SK-N-SH treated with all-trans-retinoic acid at 6 μM for 48 hours (cell line): ENCODE measurements at regions not wholly inside any gene's neighbourhood (a gene's known extent, or its start where the extent isn't known, plus 50 kb on each side); places are given as distances from the start of the nearest gene placed in this dataset.
"Not testable (repeated sequence)": the region's sequence is repeated elsewhere in the genome, so short reads cannot be mapped to it uniquely, and the experiment has no call there.

Source experiments
- ATAC-seq: fragments of 200-7000 bp; cut with Tn5 transposase; 3 replicates; pipeline ENCODE4 v1.9.1; 2020; ENCODE audit warnings: mild to moderate bottlenecking, moderate library complexity
- BACH2 ChIP-seq: fragments of 250-450 bp; sonication (Bioruptor Pico); IDR thresholded peaks from 2 replicates; pipeline ENCODE4 v1.9.0; 2021; ENCODE audit warnings: mild to moderate bottlenecking, borderline replicate concordance
- CSDC2 ChIP-seq: fragments of 250-450 bp; sonication (Bioruptor Pico); IDR thresholded peaks from 2 replicates; pipeline ENCODE4 v1.5.0; 2020; ENCODE audit warnings: mild to moderate bottlenecking, moderate library complexity
- CSRNP3 ChIP-seq: fragments of 250-450 bp; sonication (Bioruptor Pico); IDR thresholded peaks from 2 replicates; pipeline ENCODE4 v1.5.1; 2021; ENCODE audit warnings: mild to moderate bottlenecking, moderate library complexity
- ESRRG ChIP-seq: fragments of 250-450 bp; sonication (Bioruptor Pico); IDR thresholded peaks from 2 replicates; pipeline ENCODE4 v1.6.1; 2021; ENCODE audit warnings: mild to moderate bottlenecking
- POU6F1 ChIP-seq: fragments of 250-450 bp; sonication (Bioruptor Pico); IDR thresholded peaks from 2 replicates; pipeline ENCODE4 v1.8.0; 2021; ENCODE audit warnings: low read depth, mild to moderate bottlenecking, moderate library complexity, borderline replicate concordance
- RARB ChIP-seq: fragments of 250-450 bp; sonication (Bioruptor Pico); IDR thresholded peaks from 2 replicates; pipeline ENCODE4 v1.8.0; 2021; ENCODE audit warnings: mild to moderate bottlenecking, moderate library complexity
- SNAI2 ChIP-seq: fragments of 250-450 bp; sonication (Bioruptor Pico); IDR thresholded peaks from 2 replicates; pipeline ENCODE4 v1.5.0; 2020; ENCODE audit warnings: mild to moderate bottlenecking, moderate library complexity
- TOX ChIP-seq: fragments of 250-450 bp; sonication (Bioruptor Pico); IDR thresholded peaks from 2 replicates; pipeline ENCODE4 v1.8.0; 2021; ENCODE audit warnings: mild to moderate bottlenecking, moderate library complexity, borderline replicate concordance
- TSHZ2 ChIP-seq: fragments of 250-450 bp; sonication (Bioruptor Pico); IDR thresholded peaks from 2 replicates; pipeline ENCODE4 v1.5.0; 2020; ENCODE audit warnings: mild to moderate bottlenecking, moderate library complexity
- ZFP3 ChIP-seq: fragments of 250-450 bp; sonication (Bioruptor Pico); IDR thresholded peaks from 2 replicates; pipeline ENCODE4 v1.5.0; 2020; ENCODE audit warnings: mild to moderate bottlenecking, moderate library complexity
- ZFP30 ChIP-seq: fragments of 450-650 bp; formaldehyde crosslinking; IDR thresholded peaks from 2 replicates; pipeline ENCODE4 v1.5.0; 2022; ENCODE audit warnings: mild to moderate bottlenecking, moderate library complexity
- ZNF565 ChIP-seq: fragments of 450-650 bp; formaldehyde crosslinking; conservative IDR thresholded peaks from 2 replicates; pipeline ENCODE4 v1.5.0; 2020; ENCODE audit warnings: low read depth, mild to moderate bottlenecking, moderate library complexity
- ZNF70 ChIP-seq: fragments of 450-650 bp; formaldehyde crosslinking; IDR thresholded peaks from 2 replicates; pipeline ENCODE4 v1.5.0; 2020; ENCODE audit warnings: mild to moderate bottlenecking, moderate library complexity
- TF ChIP-seq, protein P1 (sequence below): fragments of 250-450 bp; sonication (Bioruptor Pico); IDR thresholded peaks from 2 replicates; pipeline ENCODE4 v1.8.0; 2020; ENCODE audit warnings: mild to moderate bottlenecking, moderate library complexity, borderline replicate concordance

GRCh38 chr5:58172946-58173345 is 286.9 kb downstream of the PLK2 start:
- TF ChIP-seq, protein P1, sequence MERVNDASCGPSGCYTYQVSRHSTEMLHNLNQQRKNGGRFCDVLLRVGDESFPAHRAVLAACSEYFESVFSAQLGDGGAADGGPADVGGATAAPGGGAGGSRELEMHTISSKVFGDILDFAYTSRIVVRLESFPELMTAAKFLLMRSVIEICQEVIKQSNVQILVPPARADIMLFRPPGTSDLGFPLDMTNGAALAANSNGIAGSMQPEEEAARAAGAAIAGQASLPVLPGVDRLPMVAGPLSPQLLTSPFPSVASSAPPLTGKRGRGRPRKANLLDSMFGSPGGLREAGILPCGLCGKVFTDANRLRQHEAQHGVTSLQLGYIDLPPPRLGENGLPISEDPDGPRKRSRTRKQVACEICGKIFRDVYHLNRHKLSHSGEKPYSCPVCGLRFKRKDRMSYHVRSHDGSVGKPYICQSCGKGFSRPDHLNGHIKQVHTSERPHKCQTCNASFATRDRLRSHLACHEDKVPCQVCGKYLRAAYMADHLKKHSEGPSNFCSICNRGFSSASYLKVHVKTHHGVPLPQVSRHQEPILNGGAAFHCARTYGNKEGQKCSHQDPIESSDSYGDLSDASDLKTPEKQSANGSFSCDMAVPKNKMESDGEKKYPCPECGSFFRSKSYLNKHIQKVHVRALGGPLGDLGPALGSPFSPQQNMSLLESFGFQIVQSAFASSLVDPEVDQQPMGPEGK: no peak
- TF ChIP-seq RARB (CRISPR knock-in tag) (no peak), ESRRG (CRISPR knock-in tag) (no peak), BACH2 (no peak)
- ATAC-seq: no peak

GRCh38 chr5:58165152-58165551 is 294.7 kb downstream of the PLK2 start:
- ATAC-seq: no peak

DNA sequence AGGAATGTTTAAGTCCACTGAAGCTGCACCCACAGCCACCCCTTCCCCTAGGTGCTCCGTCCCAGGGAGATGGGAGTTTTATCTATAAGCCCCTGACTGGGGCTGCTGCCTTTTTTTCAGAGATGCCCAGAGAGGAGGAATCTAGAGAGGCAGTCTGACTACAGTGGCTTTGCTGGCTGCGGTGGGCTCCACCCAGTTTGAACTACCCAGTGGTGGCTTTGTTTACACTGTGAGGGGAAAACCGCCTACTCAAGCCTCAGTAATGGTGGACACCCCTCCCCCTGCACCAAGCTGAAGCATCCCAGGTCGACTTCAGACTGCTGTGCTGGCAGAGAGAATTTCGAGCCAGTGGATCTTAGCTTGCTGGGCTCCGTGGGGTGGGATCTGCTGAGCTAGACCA is 298.0 kb downstream of the PLK2 start:
- ATAC-seq: not testable (repeated sequence)

More at GRCh38 chr5:58165152-58165551, 294.7 kb downstream of the PLK2 start:
- no peak for TF ChIP-seq ZNF70 (CRISPR knock-in tag)
- no peak for TF ChIP-seq ZNF565 (CRISPR knock-in tag)
- no peak for TF ChIP-seq ZFP3
- TF ChIP-seq, protein P1: no peak
- no peak for TF ChIP-seq TOX (CRISPR knock-in tag)
- no peak for TF ChIP-seq POU6F1 (CRISPR knock-in tag)
- no peak for TF ChIP-seq TSHZ2 (CRISPR knock-in tag)
- TF ChIP-seq SNAI2: no peak

- no peak for TF ChIP-seq TSHZ2 (CRISPR knock-in tag)
- TF ChIP-seq, protein P1: no peak
- no peak for TF ChIP-seq CSRNP3 (CRISPR knock-in tag)
- no peak for TF ChIP-seq ZFP30 (CRISPR knock-in tag)
- TF ChIP-seq CSDC2 (CRISPR knock-in tag): no peak
- no peak for ATAC-seq
Observed at GRCh38 chr5:58156973-58157701, 302.7 kb downstream of the PLK2 start.
